ENCODE measurements at regions not wholly inside any gene's neighbourhood (a gene's known extent, or its start where the extent isn't known, plus 50 kb on each side); places are given as distances from the start of the nearest gene placed in this dataset.

GRCh38 chr18:28412521-28412920 is 235.6 kb upstream of the CDH2 start:
- no peaks in the 10 kb centered on the region for H3K4me1 ChIP-seq (ENCODE audit: control insufficient read depth in 2 of 2, insufficient read depth in 2 of 2, low read length in 2 of 2)
- H3K36me3 ChIP-seq (ENCODE audit: control insufficient read depth in 2 of 3, insufficient read depth in 3 of 3, low read length in 3 of 3) = no peaks in the 10 kb centered on the region
- Mint-ChIP-seq H3K9me3 (peaks cover 0 to 18% (median 5%) of the 10 kb centered on the region in 11 donors), H3K36me3 (peaks cover 0 to 3% (median 0%) of the 10 kb centered on the region in 5 donors), H3K27me3 (no peaks in the 10 kb centered on the region), H3K4me1 (no peaks in the 10 kb centered on the region), H3K27ac (no peak overlapping the region), H3K4me3 (no peak overlapping the region)
- no peaks in the 10 kb centered on the region for H3K27me3 ChIP-seq (ENCODE audit: control insufficient read depth in 2 of 2, insufficient read depth in 2 of 2, low read length in 2 of 2)
- no peak overlapping the region for H3K27ac ChIP-seq (ENCODE audit: low read depth, low read length)
- H3K9me3 ChIP-seq (ENCODE audit: control insufficient read depth in 2 of 3, low read length in 3 of 3) = no peaks in the 10 kb centered on the region
- ChIA-PET POLR2A (no interaction called here), CTCF (no interaction called here)
- ATAC-seq (no peak), DNase-seq (no peak)
- H3K4me3 ChIP-seq (ENCODE audit: low read length) = no peak overlapping the region
- intact Hi-C loops (cut with micrococcal nuclease) = no loop called here

- Histone ChIP-seq H3K9me3 (ENCODE audit: control insufficient read depth in 2 of 3, low read length in 3 of 3) (no peaks in the 10 kb centered on the region), H3K27ac (ENCODE audit: low read depth, low read length) (no peak overlapping the region), H3K27me3 (ENCODE audit: control insufficient read depth in 2 of 2, insufficient read depth in 2 of 2, low read length in 2 of 2) (no peaks in the 10 kb centered on the region), H3K4me1 (ENCODE audit: control insufficient read depth in 2 of 2, insufficient read depth in 2 of 2, low read length in 2 of 2) (no peaks in the 10 kb centered on the region), H3K4me3 (ENCODE audit: low read length) (no peak overlapping the region), H3K36me3 (ENCODE audit: control insufficient read depth in 2 of 3, insufficient read depth in 3 of 3, low read length in 3 of 3) (no peaks in the 10 kb centered on the region)
- peak overlapping the region in 1 of 10 donors; percentile 9 for H3K4me3 Mint-ChIP-seq
- peaks cover 0 to 18% (median 5%) of the 10 kb centered on the region in 11 donors for H3K9me3 Mint-ChIP-seq
- H3K36me3 Mint-ChIP-seq = peaks cover 0 to 3% (median 0%) of the 10 kb centered on the region in 5 donors
- H3K27ac Mint-ChIP-seq = no peak overlapping the region
- ChIA-PET POLR2A (no interaction called here), CTCF (no interaction called here)
- ATAC-seq = no peak
- H3K4me1 Mint-ChIP-seq = no peaks in the 10 kb centered on the region
- intact Hi-C loops (cut with micrococcal nuclease) = no loop called here
- DNase-seq = no peak
- H3K27me3 Mint-ChIP-seq = no peaks in the 10 kb centered on the region
These were observed 234.9 kb upstream of the CDH2 start for GRCh38 chr18:28411806-28412205.

GRCh38 chr18:28409811-28410210 is 232.9 kb upstream of the CDH2 start:
- Mint-ChIP-seq H3K36me3 (peaks cover 0 to 3% (median 0%) of the 10 kb centered on the region in 5 donors), H3K27ac (no peak overlapping the region), H3K9me3 (peaks cover 0 to 18% (median 4%) of the 10 kb centered on the region in 11 donors), H3K27me3 (no peaks in the 10 kb centered on the region), H3K4me1 (no peaks in the 10 kb centered on the region), H3K4me3 (no peak overlapping the region)
- H3K27ac ChIP-seq (ENCODE audit: low read depth, low read length) = no peak overlapping the region
- POLR2A ChIA-PET = no interaction called here
- H3K27me3 ChIP-seq (ENCODE audit: control insufficient read depth in 2 of 2, insufficient read depth in 2 of 2, low read length in 2 of 2) = no peaks in the 10 kb centered on the region
- H3K4me3 ChIP-seq (ENCODE audit: low read length) = no peak overlapping the region
- no peak for DNase-seq
- intact Hi-C loops (cut with micrococcal nuclease) = no loop called here
- no peaks in the 10 kb centered on the region for H3K9me3 ChIP-seq (ENCODE audit: control insufficient read depth in 2 of 3, low read length in 3 of 3)
- CTCF ChIA-PET = no interaction called here
- H3K4me1 ChIP-seq (ENCODE audit: control insufficient read depth in 2 of 2, insufficient read depth in 2 of 2, low read length in 2 of 2) = no peaks in the 10 kb centered on the region
- H3K36me3 ChIP-seq (ENCODE audit: control insufficient read depth in 2 of 3, insufficient read depth in 3 of 3, low read length in 3 of 3) = no peaks in the 10 kb centered on the region
- no peak for ATAC-seq

- H3K4me3 ChIP-seq (ENCODE audit: low read length) = no peak overlapping the region
- H3K27me3 ChIP-seq (ENCODE audit: control insufficient read depth in 2 of 2, insufficient read depth in 2 of 2, low read length in 2 of 2) = no peaks in the 10 kb centered on the region
- Mint-ChIP-seq H3K9me3 (peaks cover 0 to 26% (median 3%) of the 10 kb centered on the region in 11 donors), H3K36me3 (no peaks in the 10 kb centered on the region), H3K4me3 (no peak overlapping the region), H3K27me3 (no peaks in the 10 kb centered on the region), H3K4me1 (no peaks in the 10 kb centered on the region), H3K27ac (no peak overlapping the region)
- H3K4me1 ChIP-seq (ENCODE audit: control insufficient read depth in 2 of 2, insufficient read depth in 2 of 2, low read length in 2 of 2) = no peaks in the 10 kb centered on the region
- DNase-seq (no peak), ATAC-seq (no peak)
- no peaks in the 10 kb centered on the region for H3K36me3 ChIP-seq (ENCODE audit: control insufficient read depth in 2 of 3, insufficient read depth in 3 of 3, low read length in 3 of 3)
- CTCF ChIA-PET = no interaction called here
- H3K9me3 ChIP-seq (ENCODE audit: control insufficient read depth in 2 of 3, low read length in 3 of 3) = no peaks in the 10 kb centered on the region
- H3K27ac ChIP-seq (ENCODE audit: low read depth, low read length) = no peak overlapping the region
- intact Hi-C loops (cut with micrococcal nuclease) = no loop called here
- POLR2A ChIA-PET = no interaction called here
These were observed 231.6 kb upstream of the CDH2 start for GRCh38 chr18:28408528-28408927.

- ChIA-PET POLR2A (no interaction called here), CTCF (no interaction called here)
- Mint-ChIP-seq H3K4me1 (no peaks in the 10 kb centered on the region), H3K9me3 (peaks cover 0 to 20% (median 2%) of the 10 kb centered on the region in 11 donors), H3K36me3 (no peaks in the 10 kb centered on the region), H3K27ac (no peak overlapping the region), H3K4me3 (no peak overlapping the region), H3K27me3 (no peaks in the 10 kb centered on the region)
- no peak overlapping the region for H3K4me3 ChIP-seq (ENCODE audit: low read length)
- H3K4me1 ChIP-seq (ENCODE audit: control insufficient read depth in 2 of 2, insufficient read depth in 2 of 2, low read length in 2 of 2) = no peaks in the 10 kb centered on the region
- no peak overlapping the region for H3K27ac ChIP-seq (ENCODE audit: low read depth, low read length)
- intact Hi-C loops (cut with micrococcal nuclease) = no loop called here
- H3K27me3 ChIP-seq (ENCODE audit: control insufficient read depth in 2 of 2, insufficient read depth in 2 of 2, low read length in 2 of 2) = no peaks in the 10 kb centered on the region
- DNase-seq (no peak), ATAC-seq (no peak)
- H3K36me3 ChIP-seq (ENCODE audit: control insufficient read depth in 2 of 3, insufficient read depth in 3 of 3, low read length in 3 of 3) = no peaks in the 10 kb centered on the region
- H3K9me3 ChIP-seq (ENCODE audit: control insufficient read depth in 2 of 3, low read length in 3 of 3) = no peaks in the 10 kb centered on the region
These were observed 230.8 kb upstream of the CDH2 start for GRCh38 chr18:28407681-28408080.

- CTCF ChIA-PET = no interaction called here
- ATAC-seq (no peak), DNase-seq (no peak)
- H3K4me3 Mint-ChIP-seq = no peak overlapping the region
- no peaks in the 10 kb centered on the region for H3K4me1 Mint-ChIP-seq
- no peak overlapping the region for H3K4me3 ChIP-seq (ENCODE audit: low read length)
- intact Hi-C loops (cut with micrococcal nuclease) = no loop called here
- POLR2A ChIA-PET = no interaction called here
- no peak overlapping the region for H3K27ac Mint-ChIP-seq
- no peaks in the 10 kb centered on the region for H3K27me3 ChIP-seq (ENCODE audit: control insufficient read depth in 2 of 2, insufficient read depth in 2 of 2, low read length in 2 of 2)
- H3K9me3 ChIP-seq (ENCODE audit: control insufficient read depth in 2 of 3, low read length in 3 of 3) = no peaks in the 10 kb centered on the region
- H3K27ac ChIP-seq (ENCODE audit: low read depth, low read length) = no peak overlapping the region
- no peaks in the 10 kb centered on the region for H3K4me1 ChIP-seq (ENCODE audit: control insufficient read depth in 2 of 2, insufficient read depth in 2 of 2, low read length in 2 of 2)
- H3K27me3 Mint-ChIP-seq = no peaks in the 10 kb centered on the region
- H3K9me3 Mint-ChIP-seq = peaks cover 0 to 24% (median 7%) of the 10 kb centered on the region in 11 donors
- no peaks in the 10 kb centered on the region for H3K36me3 ChIP-seq (ENCODE audit: control insufficient read depth in 2 of 3, insufficient read depth in 3 of 3, low read length in 3 of 3)
- H3K36me3 Mint-ChIP-seq = no peaks in the 10 kb centered on the region
These were observed 229.6 kb upstream of the CDH2 start for GRCh38 chr18:28406533-28406932.

- ATAC-seq = no peak
- ChIA-PET CTCF (no interaction called here), POLR2A (no interaction called here)
- Histone ChIP-seq H3K36me3 (ENCODE audit: control insufficient read depth in 2 of 3, insufficient read depth in 3 of 3, low read length in 3 of 3) (no peaks in the 10 kb centered on the region), H3K27me3 (ENCODE audit: control insufficient read depth in 2 of 2, insufficient read depth in 2 of 2, low read length in 2 of 2) (no peaks in the 10 kb centered on the region), H3K9me3 (ENCODE audit: control insufficient read depth in 2 of 3, low read length in 3 of 3) (no peaks in the 10 kb centered on the region), H3K4me3 (ENCODE audit: low read length) (no peak overlapping the region), H3K27ac (ENCODE audit: low read depth, low read length) (no peak overlapping the region), H3K4me1 (ENCODE audit: control insufficient read depth in 2 of 2, insufficient read depth in 2 of 2, low read length in 2 of 2) (no peaks in the 10 kb centered on the region)
- H3K4me3 Mint-ChIP-seq = no peak overlapping the region
- H3K36me3 Mint-ChIP-seq = no peaks in the 10 kb centered on the region
- no peaks in the 10 kb centered on the region for H3K4me1 Mint-ChIP-seq
- no peak for DNase-seq
- H3K27ac Mint-ChIP-seq = no peak overlapping the region
- intact Hi-C loops (cut with micrococcal nuclease) = no loop called here
- no peaks in the 10 kb centered on the region for H3K27me3 Mint-ChIP-seq
- H3K9me3 Mint-ChIP-seq = peaks cover 0 to 24% (median 7%) of the 10 kb centered on the region in 11 donors
These were observed 227.8 kb upstream of the CDH2 start for GRCh38 chr18:28404694-28405093.

All from naive thymus-derived CD4-positive, alpha-beta T cell (primary cell).